Uterus (tissue), 3 donors: ENCODE measurements at regions not wholly inside any gene's neighbourhood (a gene's known extent, or its start where the extent isn't known, plus 50 kb on each side); places are given as distances from the start of the nearest gene placed in this dataset.
"Not testable (repeated sequence)": the region's sequence is repeated elsewhere in the genome, so short reads cannot be mapped to it uniquely, and the experiment has no call there.

Experiments used
- DNase-seq, 2 donors: peaks; one replicate each; pipeline ENCODE4 v3.0.0-alpha.2; 2019 to 2020
- H3K27ac ChIP-seq, 2 donors: fragments of 200-600 bp; sonication (generic); 1 replicate in 1 of 2; 2 replicates in 1 of 2; pipeline ENCODE4 v1.5.1; 2016 to 2018
- H3K27me3 ChIP-seq, 2 donors: fragments of 200-600 bp; sonication (generic); one replicate each; pipeline ENCODE4 v1.5.1; 2018 to 2019; ENCODE audit warnings: control low read depth in 1 of 2
- H3K36me3 ChIP-seq, 2 donors: fragments of 200-600 bp; sonication (generic); one replicate each; pipeline ENCODE4 v1.5.1; 2019; ENCODE audit warnings: control low read depth in 1 of 2
- H3K4me1 ChIP-seq, 2 donors: fragments of 200-600 bp; sonication (generic); one replicate each; pipeline ENCODE4 v1.5.1; 2018 to 2019; ENCODE audit warnings: control low read depth in 1 of 2
- H3K4me3 ChIP-seq, 2 donors: fragments of 200-600 bp; sonication (generic); 1 replicate in 1 of 2; 2 replicates in 1 of 2; pipeline ENCODE4 v1.5.1; 2018 to 2019; ENCODE audit warnings: mild to moderate bottlenecking in 1 of 2
- H3K9me3 ChIP-seq, 2 donors: fragments of 200-600 bp; sonication (generic); one replicate each; pipeline ENCODE4 v1.5.1; 2019; ENCODE audit warnings: control low read depth in 1 of 2
- CTCF ChIP-seq, 4 experiments: fragments of 200-600 bp in 2 of 4; fragments of 450-650 bp in 2 of 4; sonication (generic) in 2 of 4; IDR thresholded peaks; one replicate each; pipeline ENCODE4 v1.5.1; 2016 to 2019; ENCODE audit warnings: antibody characterized with exemption in 4 of 4, mild to moderate bottlenecking in 2 of 4, moderate library complexity in 1 of 4
- POLR2A ChIP-seq, 2 donors: fragments of 450-650 bp; IDR thresholded peaks; one replicate each; pipeline ENCODE4 v1.6.1; 2016; ENCODE audit warnings: antibody characterized with exemption in 2 of 2, mild to moderate bottlenecking in 1 of 2, moderate library complexity in 1 of 2
- intact Hi-C: fragments of 100-400 bp; cut with DNase I; formaldehyde crosslinking; loops from one replicate; pipeline ENCODE4 v1.15.1; 2023; ENCODE audit warnings: low total_unique reads
- donor health status: DM: yes; HTN: yes; CAD: no.

GRCh38 chr6:106820412-106820852 is 154.1 kb downstream of the CD24 start:
- TF ChIP-seq POLR2A (IDR thresholded peaks at IDR 0.05) (no peak), CTCF (IDR thresholded peaks at IDR 0.05) (no peak)
- Histone ChIP-seq H3K36me3 (no peaks in the 10 kb centered on the region), H3K27ac (no peak overlapping the region), H3K9me3 (no peaks in the 10 kb centered on the region), H3K4me3 (no peak overlapping the region), H3K4me1 (no peaks in the 10 kb centered on the region), H3K27me3 (no peaks in the 10 kb centered on the region)
- intact Hi-C loops: no loop called here
- DNase-seq: no peak

DNA sequence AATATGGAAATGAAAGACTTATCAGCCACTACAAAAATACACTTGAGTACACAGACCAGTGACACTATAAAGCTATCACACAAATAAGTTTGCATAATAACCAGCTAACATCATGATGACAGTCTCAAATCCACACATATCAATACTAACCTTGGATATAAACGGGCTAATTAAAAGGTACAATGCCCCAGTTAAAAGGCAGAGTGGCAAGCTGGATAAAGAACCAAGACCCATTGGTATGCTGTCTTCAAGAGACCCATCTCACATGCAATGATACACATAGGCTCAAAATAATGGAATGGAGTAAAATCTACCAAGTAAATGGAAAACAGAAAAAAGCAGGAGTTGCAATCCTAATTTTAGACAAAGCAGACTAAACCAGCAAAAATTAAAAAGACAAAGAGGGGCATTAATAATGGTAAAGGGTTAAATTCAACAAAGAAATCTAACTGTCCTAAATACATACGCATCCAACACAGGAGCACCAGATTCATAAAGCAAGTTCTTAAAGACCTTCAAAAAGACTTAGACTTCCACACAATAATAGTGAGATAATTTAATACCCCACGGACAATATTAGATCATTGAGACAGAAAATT is 163.3 kb downstream of the CD24 start:
- H3K27me3 ChIP-seq: no peaks in the 10 kb centered on the region
- H3K36me3 ChIP-seq: no peaks in the 10 kb centered on the region
- H3K27ac ChIP-seq: no peak overlapping the region
- no peak for DNase-seq
- TF ChIP-seq CTCF (IDR thresholded peaks at IDR 0.05) (no peak), POLR2A (IDR thresholded peaks at IDR 0.05) (no peak)
- intact Hi-C loops: no loop called here
- no peak overlapping the region for H3K4me3 ChIP-seq
- no peaks in the 10 kb centered on the region for H3K4me1 ChIP-seq
- no peaks in the 10 kb centered on the region for H3K9me3 ChIP-seq

DNA sequence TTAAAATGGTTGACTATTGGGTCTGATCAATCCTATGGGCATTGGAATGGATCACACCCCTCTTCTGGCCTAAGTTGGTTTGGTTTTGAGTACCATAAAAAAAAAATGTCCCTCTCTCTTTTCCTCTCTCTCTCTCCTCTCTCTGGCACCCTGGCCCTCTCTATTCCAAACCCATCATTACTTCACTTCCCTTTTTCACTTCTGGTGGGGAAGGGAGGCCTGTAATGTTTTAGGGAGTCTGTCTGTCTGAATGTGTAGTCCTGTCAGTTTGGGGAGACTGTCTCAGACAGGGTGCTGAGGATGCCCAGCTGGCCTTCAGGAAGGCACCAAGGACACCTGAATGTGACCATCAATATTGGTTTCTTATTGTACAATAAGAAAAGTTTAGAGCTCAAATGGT is 165.8 kb downstream of the CD24 start:
- Histone ChIP-seq H3K36me3 (no peaks in the 10 kb centered on the region), H3K9me3 (no peaks in the 10 kb centered on the region), H3K27ac (no peak overlapping the region), H3K27me3 (no peaks in the 10 kb centered on the region), H3K4me1 (no peaks in the 10 kb centered on the region), H3K4me3 (no peak overlapping the region)
- intact Hi-C loops: no loop called here
- DNase-seq: no peak
- TF ChIP-seq POLR2A (IDR thresholded peaks at IDR 0.05) (no peak), CTCF (IDR thresholded peaks at IDR 0.05) (no peak)

DNA sequence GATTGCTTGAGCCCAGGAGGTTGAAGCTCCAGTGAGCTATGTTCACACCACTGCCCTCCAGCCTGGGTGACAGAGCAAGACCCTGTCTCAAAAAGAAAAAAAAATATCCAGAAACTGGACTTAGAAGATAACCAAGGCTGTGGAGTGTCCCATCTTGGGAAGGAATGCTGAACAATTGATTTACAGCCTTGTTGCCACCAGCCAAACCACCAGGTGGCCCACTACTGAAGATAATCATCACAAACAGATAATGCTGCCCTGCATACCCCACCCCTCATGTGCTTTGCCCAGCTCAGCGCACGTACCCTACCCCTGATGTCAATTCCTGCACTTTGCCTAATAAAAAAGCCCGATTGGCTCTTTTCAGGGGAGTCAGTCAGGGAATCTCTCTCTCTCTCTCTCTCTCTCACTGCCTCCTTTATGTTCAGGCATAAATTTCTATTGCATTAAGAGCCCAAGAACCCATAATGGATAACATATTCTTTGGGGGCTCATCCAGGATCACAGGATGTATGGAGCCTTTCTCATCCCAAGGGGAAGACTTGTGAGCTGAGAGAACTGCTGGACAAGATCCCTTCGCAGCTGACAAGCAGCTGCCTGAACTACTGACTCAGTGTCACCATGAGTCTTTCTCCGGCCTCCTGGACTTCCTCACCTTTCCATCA is 166.4 kb downstream of the CD24 start:
- no peak for DNase-seq
- Histone ChIP-seq H3K27me3 (no peaks in the 10 kb centered on the region), H3K9me3 (no peaks in the 10 kb centered on the region), H3K4me3 (no peak overlapping the region), H3K36me3 (no peaks in the 10 kb centered on the region), H3K4me1 (no peaks in the 10 kb centered on the region), H3K27ac (no peak overlapping the region)
- intact Hi-C loops: no loop called here
- TF ChIP-seq POLR2A (IDR thresholded peaks at IDR 0.05) (no peak), CTCF (IDR thresholded peaks at IDR 0.05) (no peak)

DNA sequence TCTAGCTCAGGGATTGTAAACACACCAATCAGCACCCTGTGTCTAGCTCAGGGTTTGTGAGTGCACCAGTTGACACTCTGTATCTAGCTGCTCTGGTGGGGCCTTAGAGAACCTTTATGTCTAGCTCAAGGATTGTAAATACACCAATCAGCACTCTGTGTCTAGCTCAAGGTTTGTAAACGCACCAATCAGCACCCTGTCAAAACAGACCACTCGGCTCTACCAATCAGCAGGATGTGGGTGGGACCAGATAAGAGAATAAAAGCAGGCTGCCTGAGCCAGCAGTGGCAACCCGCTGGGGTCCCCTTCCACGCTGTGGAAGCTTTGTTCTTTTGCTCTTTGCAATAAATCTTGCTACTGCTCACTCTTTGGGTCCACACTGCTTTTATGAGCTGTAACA is 168.3 kb downstream of the CD24 start:
- H3K27ac ChIP-seq, H3K4me1 ChIP-seq, H3K4me3 ChIP-seq, H3K27me3 ChIP-seq, H3K9me3 ChIP-seq, H3K36me3 ChIP-seq, intact Hi-C loops, DNase-seq: not testable (repeated sequence)
